HCT116 (cell line): ENCODE measurements at regions not wholly inside any gene's neighbourhood (a gene's known extent, or its start where the extent isn't known, plus 50 kb on each side); places are given as distances from the start of the nearest gene placed in this dataset.

ENCODE experiments used
- ATAC-seq: fragments of 200-7000 bp; cut with Tn5 transposase; 2 replicates; pipeline ENCODE4 v1.9.1; 2020; ENCODE audit warnings: mild to moderate bottlenecking, moderate library complexity
- BruUV-seq: library from RNA; stranded (reverse); fragments of 400-500 nt; replicated peaks from 2 replicates; lab custom pipeline; 2021; lab: Mats Ljungman, UMichigan
- CTCF ChIA-PET: fragments of 300-600 bp; sonication (Branson Sonifier 250); formaldehyde crosslinking; loops from one replicate; lab custom pipeline; 2021; ENCODE audit warnings: antibody characterized with exemption; lab: Charles Lee
- POLR2A ChIA-PET: fragments of 300-600, 350-600 bp; sonication (Branson Sonifier 250); formaldehyde crosslinking; loops from one replicate; lab custom pipeline; 2021; ENCODE audit warnings: antibody characterized with exemption; lab: Charles Lee
- RAD21 ChIA-PET, 2 experiments: fragments of 300-600 bp; sonication (Branson Sonifier 250); formaldehyde crosslinking; loops; one replicate each; lab custom pipeline; 2023; ENCODE audit warnings: low total read pairs in 2 of 2; ENCODE audit not compliant: uncharacterized antibody in 2 of 2, unreplicated experiment in 2 of 2, low non-redundant PET in 1 of 2; lab: Charles Lee
- DNase-seq: peaks from one replicate; pipeline ENCODE4 v3.0.0-alpha.2; 2010; ENCODE audit warnings: low read depth, low spot score
- H2AFZ ChIP-seq: fragments of 200-600 bp; shearing (Covaris generic), sonication (generic); 2 replicates; pipeline ENCODE4 v1.6.1; 2017; ENCODE audit warnings: low read depth, mixed run types, mixed read lengths, antibody characterized with exemption, low read length; ENCODE audit not compliant: poor library complexity, severe bottlenecking
- H3K27ac ChIP-seq: 2 replicates; pipeline ENCODE4 v1.5.1; 2012; ENCODE audit warnings: low read depth, low read length
- H3K27me3 ChIP-seq: fragments of 200-600 bp; sonication (generic); 2 replicates; pipeline ENCODE4 v1.6.1; 2016; ENCODE audit warnings: mixed run types, low read length, mixed read lengths; ENCODE audit not compliant: insufficient read depth
- H3K36me3 ChIP-seq, 2 experiments: fragments of 200-500 bp in 1 of 2; fragments of 200-600 bp in 1 of 2; sonication (Bioruptor generic) in 1 of 2; sonication (generic) in 1 of 2; 2 replicates each; pipeline versions ENCODE4 v1.5.1 to v1.6.1; 2014 to 2016; ENCODE audit warnings: low read length in 2 of 2, inconsistent platforms in 1 of 2, mixed read lengths in 1 of 2, mixed run types in 1 of 2; ENCODE audit not compliant: insufficient read depth in 2 of 2, control insufficient read depth in 1 of 2
- H3K4me1 ChIP-seq, 2 experiments: fragments of 200-600 bp in 1 of 2; sonication (generic) in 1 of 2; 2 replicates each; pipeline versions ENCODE4 v1.5.1 to v1.6.1; 2012 to 2017; ENCODE audit warnings: low read length in 2 of 2, inconsistent platforms in 1 of 2, mild to moderate bottlenecking in 1 of 2, mixed read lengths in 1 of 2, mixed run types in 1 of 2, moderate library complexity in 1 of 2; ENCODE audit not compliant: insufficient read depth in 2 of 2, control insufficient read depth in 1 of 2
- H3K4me2 ChIP-seq: fragments of 200-600 bp; sonication (generic); 2 replicates; pipeline ENCODE4 v1.6.1; 2017; ENCODE audit warnings: mixed run types, low read length, mixed read lengths
- H3K4me3 ChIP-seq, 2 experiments: fragments of 200-600 bp in 1 of 2; sonication (generic) in 1 of 2; replicated peaks in 1 of 2; 2 replicates each; pipeline ENCODE4 v1.5.1; 2011 to 2016; ENCODE audit warnings: low read length in 2 of 2, control low read depth in 1 of 2, low read depth in 1 of 2, mild to moderate bottlenecking in 1 of 2, mixed read lengths in 1 of 2, mixed run types in 1 of 2
- H3K79me2 ChIP-seq: fragments of 200-600 bp; sonication (generic); 2 replicates; pipeline ENCODE4 v1.6.1; 2017; ENCODE audit warnings: mild to moderate bottlenecking, mixed run types, low read length, moderate library complexity, mixed read lengths; ENCODE audit not compliant: insufficient read depth
- H3K9ac ChIP-seq: fragments of 200-600 bp; sonication (generic); 2 replicates; pipeline ENCODE4 v1.6.1; 2016; ENCODE audit warnings: low read length, mixed read lengths
- H3K9me2 ChIP-seq: fragments of 200-600 bp; sonication (generic), shearing (Covaris generic); 2 replicates; pipeline ENCODE4 v1.6.1; 2017; ENCODE audit warnings: mixed run types, mild to moderate bottlenecking, moderate library complexity; ENCODE audit not compliant: insufficient read depth
- H3K9me3 ChIP-seq, 2 experiments: fragments of 200-500 bp in 1 of 2; fragments of 200-600 bp in 1 of 2; sonication (Bioruptor generic) in 1 of 2; sonication (generic) in 1 of 2; 2 replicates each; pipeline ENCODE4 v1.6.1; 2014 to 2017; ENCODE audit warnings: low read length in 2 of 2, mixed read lengths in 2 of 2, inconsistent platforms in 1 of 2, low read depth in 1 of 2, mild to moderate bottlenecking in 1 of 2, mixed run types in 1 of 2, moderate library complexity in 1 of 2; ENCODE audit not compliant: control insufficient read depth in 1 of 2, insufficient read depth in 1 of 2
- H4K20me1 ChIP-seq: fragments of 200-600 bp; sonication (generic), shearing (Covaris generic); 2 replicates; pipeline ENCODE4 v1.6.1; 2017; ENCODE audit warnings: mixed run types, mild to moderate bottlenecking, moderate library complexity; ENCODE audit not compliant: insufficient read depth
- ELF1 ChIP-seq: IDR thresholded peaks from 2 replicates; pipeline ENCODE4 v1.6.1; 2012; ENCODE audit warnings: low read depth, borderline replicate concordance
- EZH2 ChIP-seq: fragments of 200-600 bp; sonication (generic); IDR thresholded peaks from 2 replicates; pipeline ENCODE4 v1.6.1; 2017; ENCODE audit warnings: antibody characterized with exemption, mixed run types
- FOSL1 ChIP-seq: IDR thresholded peaks from 2 replicates; pipeline ENCODE4 v1.6.1; 2012; ENCODE audit warnings: low read depth
- JUND ChIP-seq: IDR thresholded peaks from 2 replicates; pipeline ENCODE4 v1.6.1; 2012
- POLR2AphosphoS5 ChIP-seq: IDR thresholded peaks from 2 replicates; pipeline ENCODE4 v1.6.1; 2011; ENCODE audit warnings: mild to moderate bottlenecking, low read depth, low read length, moderate library complexity
- SRF ChIP-seq: IDR thresholded peaks from 2 replicates; pipeline ENCODE4 v1.6.1; 2012; ENCODE audit warnings: low read depth
- TCF7L2 ChIP-seq: IDR thresholded peaks from 2 replicates; pipeline ENCODE4 v1.7.0; 2011; ENCODE audit warnings: borderline replicate concordance, inconsistent platforms; ENCODE audit not compliant: insufficient read depth, insufficient read length; ENCODE audit errors: extremely low read depth
- ZFX ChIP-seq: fragments of 450-650 bp; IDR thresholded peaks from 2 replicates; pipeline ENCODE4 v1.6.1; 2017
- ZNF274 ChIP-seq: fragments of 200-500 bp; sonication (Bioruptor generic); IDR thresholded peaks from 2 replicates; pipeline ENCODE4 v1.6.1; 2014; ENCODE audit warnings: mild to moderate bottlenecking, low read depth, low read length, inconsistent platforms
- intact Hi-C: fragments of 100-400 bp; cut with micrococcal nuclease; formaldehyde crosslinking; loops from 2 replicates; pipeline ENCODE4 v1.10.0; 2022
- TF ChIP-seq, protein P1 (sequence below): IDR thresholded peaks from 2 replicates; pipeline ENCODE4 v1.6.1; 2011; ENCODE audit warnings: mild to moderate bottlenecking, low read length, moderate library complexity; ENCODE audit not compliant: insufficient replicate concordance; ENCODE audit errors: extremely low read depth
- TF ChIP-seq, protein P2 (sequence below): IDR thresholded peaks from 2 replicates; pipeline ENCODE4 v1.6.1; 2012

DNA sequence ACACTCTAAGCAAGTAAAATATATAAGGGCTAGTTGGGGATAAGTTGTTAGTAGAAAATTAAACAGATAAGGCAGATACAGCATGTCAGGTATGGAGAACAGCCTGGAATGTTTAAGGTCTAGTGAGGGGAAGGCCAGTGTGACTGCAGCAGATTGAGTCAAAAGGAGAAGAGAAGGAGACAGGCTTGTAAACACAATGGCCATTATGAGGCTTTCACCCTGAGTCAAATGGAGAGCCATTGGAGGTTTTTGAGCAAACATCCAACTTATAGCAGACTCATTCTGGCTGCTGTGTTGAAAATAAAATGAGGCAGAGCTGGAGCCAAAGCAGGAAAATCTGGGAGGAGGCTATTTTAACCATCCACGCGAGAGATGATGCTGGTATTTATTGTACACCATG, 142.0 kb downstream of the DUSP6 start:
- no TSS peak for BruUV-seq
- no peaks in the 10 kb centered on the region for H3K9me3 ChIP-seq
- no peak overlapping the region for H3K9ac ChIP-seq
- H2AFZ ChIP-seq: no peak overlapping the region
- no peak overlapping the region for H3K4me2 ChIP-seq
- RAD21 ChIA-PET: no interaction called here
- H3K79me2 ChIP-seq: no peaks in the 10 kb centered on the region
- TF ChIP-seq ELF1 (no peak), FOSL1 (no peak), JUND (no peak), EZH2 (no peak), ZNF274 (no peak), POLR2AphosphoS5 (no peak), SRF (no peak), ZFX (no peak), TCF7L2 (no peak)
- TF ChIP-seq, protein P1, sequence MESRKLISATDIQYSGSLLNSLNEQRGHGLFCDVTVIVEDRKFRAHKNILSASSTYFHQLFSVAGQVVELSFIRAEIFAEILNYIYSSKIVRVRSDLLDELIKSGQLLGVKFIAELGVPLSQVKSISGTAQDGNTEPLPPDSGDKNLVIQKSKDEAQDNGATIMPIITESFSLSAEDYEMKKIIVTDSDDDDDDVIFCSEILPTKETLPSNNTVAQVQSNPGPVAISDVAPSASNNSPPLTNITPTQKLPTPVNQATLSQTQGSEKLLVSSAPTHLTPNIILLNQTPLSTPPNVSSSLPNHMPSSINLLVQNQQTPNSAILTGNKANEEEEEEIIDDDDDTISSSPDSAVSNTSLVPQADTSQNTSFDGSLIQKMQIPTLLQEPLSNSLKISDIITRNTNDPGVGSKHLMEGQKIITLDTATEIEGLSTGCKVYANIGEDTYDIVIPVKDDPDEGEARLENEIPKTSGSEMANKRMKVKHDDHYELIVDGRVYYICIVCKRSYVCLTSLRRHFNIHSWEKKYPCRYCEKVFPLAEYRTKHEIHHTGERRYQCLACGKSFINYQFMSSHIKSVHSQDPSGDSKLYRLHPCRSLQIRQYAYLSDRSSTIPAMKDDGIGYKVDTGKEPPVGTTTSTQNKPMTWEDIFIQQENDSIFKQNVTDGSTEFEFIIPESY: no peak
- TF ChIP-seq, protein P2, sequence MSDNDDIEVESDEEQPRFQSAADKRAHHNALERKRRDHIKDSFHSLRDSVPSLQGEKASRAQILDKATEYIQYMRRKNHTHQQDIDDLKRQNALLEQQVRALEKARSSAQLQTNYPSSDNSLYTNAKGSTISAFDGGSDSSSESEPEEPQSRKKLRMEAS: no peak
- DNase-seq (no peak), ATAC-seq (no peak)
- CTCF ChIA-PET: no interaction called here
- POLR2A ChIA-PET: no interaction called here
- intact Hi-C loops: no loop called here
- H4K20me1 ChIP-seq: no peaks in the 10 kb centered on the region
- no peaks in the 10 kb centered on the region for H3K27me3 ChIP-seq
- H3K27ac ChIP-seq: no peak overlapping the region
- H3K4me1 ChIP-seq: no peaks in the 10 kb centered on the region
- no peaks in the 10 kb centered on the region for H3K36me3 ChIP-seq
- 0 out of 2 replicates have a peak, but pooled peaks cover 3% of the 10 kb centered on the region for H3K9me2 ChIP-seq
- no peak overlapping the region for H3K4me3 ChIP-seq
